NCI-H2029 (cell line): ENCODE measurements at regions not wholly inside any gene's neighbourhood (a gene's known extent, or its start where the extent isn't known, plus 50 kb on each side); places are given as distances from the start of the nearest gene placed in this dataset.
A peak's percentile ranks its signal among the peaks of the same experiment; 100 is the strongest.
"Not testable (repeated sequence)": the region's sequence is repeated elsewhere in the genome, so short reads cannot be mapped to it uniquely, and the experiment has no call there.

Experiments used
- DNase-seq: peaks from one replicate; lab custom pipeline; 2025; lab: John Stamatoyannopoulos, UW

DNA sequence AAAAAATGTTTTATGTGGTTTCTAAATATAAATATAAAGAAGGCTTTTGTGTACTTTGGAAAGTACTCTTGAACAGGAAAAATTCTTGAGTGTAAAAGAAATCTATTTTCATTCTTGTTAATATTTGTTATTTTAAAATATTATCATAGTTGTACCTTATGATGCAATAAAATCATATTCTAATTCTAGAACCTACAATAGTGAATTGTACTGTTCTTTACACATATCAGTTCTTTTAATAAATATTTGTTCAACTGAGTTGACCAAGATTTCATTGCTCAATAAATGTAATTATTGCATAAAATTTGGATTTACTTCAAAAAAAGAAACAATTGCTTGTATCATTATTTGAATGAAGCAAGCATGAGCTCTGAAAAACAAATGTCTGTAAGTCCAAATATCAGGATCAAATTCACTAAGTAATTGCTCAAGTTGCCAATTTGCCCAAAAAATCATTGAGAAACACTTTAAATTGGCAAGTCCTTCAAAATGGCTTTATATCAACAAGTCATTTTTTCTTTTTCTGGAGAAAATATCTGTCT, 191.6 kb upstream of the SLC16A7 start:
- no peak for DNase-seq

DNA sequence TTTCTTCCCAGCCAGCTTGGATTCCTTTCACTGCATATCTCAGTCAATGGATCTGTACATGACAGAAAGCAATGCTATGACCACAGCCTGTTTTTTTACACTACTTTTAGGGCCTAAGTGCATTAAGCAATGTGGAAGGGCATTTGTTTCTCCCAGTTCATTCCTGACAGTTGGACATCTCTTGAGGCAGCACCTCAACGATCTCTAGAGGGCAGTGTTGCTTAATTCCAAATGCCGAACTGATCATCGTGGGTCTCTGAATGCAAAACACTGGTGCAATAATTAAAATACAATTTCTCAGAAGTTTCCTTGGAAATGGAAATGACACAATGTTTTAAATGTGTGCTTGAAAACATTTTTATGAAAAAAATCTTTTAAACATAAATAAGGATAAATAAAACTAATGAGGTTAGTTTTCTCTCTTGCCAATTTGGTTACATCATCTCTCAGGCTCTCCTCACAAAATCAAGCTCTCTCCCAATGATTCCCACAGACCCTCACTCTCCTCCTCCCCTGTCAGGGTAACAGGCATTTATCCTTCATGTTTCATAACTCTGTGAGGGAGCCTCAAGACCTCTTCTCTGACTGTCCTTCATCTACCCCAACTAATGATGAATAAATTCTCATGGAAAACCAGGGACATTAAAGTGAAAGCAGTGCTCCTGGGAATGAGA, 192.4 kb upstream of the SLC16A7 start:
- peak; percentile 45 for DNase-seq

DNA sequence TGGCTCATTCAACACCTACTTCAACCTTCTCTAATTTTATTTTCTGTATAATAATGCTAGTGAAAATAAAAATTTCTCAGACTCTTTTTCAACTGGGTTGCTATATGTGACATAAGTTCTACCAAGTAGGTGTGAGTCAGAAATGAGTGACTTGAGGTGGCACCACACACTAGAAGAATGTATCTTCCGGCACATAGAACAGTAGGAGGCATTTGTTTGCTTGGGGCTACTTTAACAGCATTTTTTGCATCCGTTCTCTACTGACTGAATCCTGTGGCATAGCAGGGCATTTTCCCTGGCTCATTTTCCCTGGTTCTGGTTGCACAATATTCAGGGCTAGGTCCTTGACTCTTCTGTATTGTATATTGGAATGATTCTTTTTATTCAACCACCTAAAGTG, 194.0 kb upstream of the SLC16A7 start:
- no peak for DNase-seq

DNA sequence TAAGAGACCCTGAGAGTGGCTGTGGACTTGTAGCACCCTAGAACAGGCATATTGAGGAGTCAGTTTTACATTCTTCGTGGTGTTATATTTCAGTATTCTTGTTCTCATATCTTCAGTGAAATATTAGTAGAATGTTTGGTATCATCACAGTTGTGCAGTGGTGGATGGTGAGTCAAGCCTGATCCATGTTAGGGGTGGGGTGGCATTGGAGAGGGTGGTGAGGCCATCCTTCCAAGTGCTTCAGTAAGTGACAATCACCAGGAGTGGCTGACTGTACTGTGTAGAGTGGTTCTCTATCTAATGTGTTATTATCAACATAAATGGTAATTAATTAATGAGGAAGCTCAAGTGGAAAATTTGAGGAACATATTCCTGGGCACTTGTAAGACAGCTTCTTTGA, 197.7 kb upstream of the SLC16A7 start:
- no peak for DNase-seq

DNA sequence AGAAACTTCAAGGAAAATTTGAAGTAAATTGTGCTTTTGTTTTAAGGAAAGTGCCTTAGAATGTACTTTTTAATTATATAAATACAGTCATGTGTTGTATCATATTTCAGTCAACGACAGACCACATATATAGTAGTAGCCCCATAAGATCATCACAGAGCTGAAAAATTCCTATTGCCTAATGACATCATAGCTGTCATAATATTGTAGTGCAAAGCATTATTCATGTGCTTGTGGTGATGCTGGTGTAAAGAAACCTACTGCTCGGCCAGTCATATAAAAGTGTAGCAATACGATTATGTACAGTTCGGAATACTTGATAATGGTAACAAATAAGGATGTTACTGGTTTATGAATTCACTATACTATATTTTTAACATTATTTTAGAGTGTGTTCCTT, 198.9 kb upstream of the SLC16A7 start:
- DNase-seq, result no peak

DNA sequence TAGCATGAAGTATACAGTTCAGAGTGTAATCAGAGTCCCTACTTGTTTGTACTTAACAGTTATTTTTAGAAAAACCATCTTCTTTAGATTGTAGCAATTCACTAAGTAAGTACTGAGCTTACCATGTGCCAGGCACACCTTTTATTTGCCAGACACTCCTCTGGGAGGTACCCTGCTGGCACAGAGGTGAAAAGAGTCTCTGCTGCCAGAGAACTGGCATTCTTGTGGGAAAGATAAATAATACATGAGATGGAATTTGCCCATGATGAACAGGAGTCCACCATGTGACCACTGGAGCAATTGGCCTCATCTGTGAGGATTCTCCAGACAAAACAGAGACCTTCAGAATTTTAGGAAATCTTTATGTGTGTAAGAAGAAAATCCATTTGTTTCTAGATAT, 199.3 kb upstream of the SLC16A7 start:
- peak; percentile 9 for DNase-seq

DNA sequence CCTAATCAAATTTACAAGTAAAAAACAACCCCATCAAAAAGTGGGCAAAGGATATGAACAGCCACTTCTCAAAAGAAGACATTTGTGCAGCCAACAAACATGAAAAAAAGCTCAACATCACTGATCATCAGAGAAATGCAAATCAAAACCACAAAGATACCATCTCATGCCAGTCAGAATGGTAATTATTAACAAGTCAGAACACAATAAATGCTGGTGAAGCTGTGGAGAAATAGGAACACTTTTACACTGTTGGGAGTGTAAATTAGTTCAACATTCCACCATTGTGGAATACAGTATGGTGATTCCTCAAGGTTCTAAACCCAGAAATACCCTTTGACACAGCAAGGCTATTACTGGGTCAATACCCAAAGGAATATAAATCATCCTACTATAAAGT, 200.5 kb upstream of the SLC16A7 start:
- not testable (repeated sequence) for DNase-seq

DNA sequence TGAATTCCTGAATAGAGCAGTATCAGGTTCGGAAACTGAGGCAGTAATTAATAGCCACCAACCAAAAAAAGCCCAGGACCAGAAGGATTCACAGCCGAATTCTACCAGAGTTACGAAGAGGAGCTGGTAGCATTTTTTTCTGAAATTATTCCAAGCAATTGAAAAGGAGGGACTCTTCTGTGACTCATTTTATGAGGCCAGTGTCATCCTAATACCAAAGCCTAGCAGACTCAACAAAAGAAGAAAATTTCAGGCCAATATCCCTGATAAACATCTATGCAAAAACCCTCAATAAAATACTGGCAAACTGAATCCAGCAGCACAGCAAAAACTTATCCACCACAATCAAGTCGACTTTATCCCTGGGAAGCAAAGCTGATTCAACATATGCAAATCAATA, 202.3 kb upstream of the SLC16A7 start:
- no peak for DNase-seq

DNA sequence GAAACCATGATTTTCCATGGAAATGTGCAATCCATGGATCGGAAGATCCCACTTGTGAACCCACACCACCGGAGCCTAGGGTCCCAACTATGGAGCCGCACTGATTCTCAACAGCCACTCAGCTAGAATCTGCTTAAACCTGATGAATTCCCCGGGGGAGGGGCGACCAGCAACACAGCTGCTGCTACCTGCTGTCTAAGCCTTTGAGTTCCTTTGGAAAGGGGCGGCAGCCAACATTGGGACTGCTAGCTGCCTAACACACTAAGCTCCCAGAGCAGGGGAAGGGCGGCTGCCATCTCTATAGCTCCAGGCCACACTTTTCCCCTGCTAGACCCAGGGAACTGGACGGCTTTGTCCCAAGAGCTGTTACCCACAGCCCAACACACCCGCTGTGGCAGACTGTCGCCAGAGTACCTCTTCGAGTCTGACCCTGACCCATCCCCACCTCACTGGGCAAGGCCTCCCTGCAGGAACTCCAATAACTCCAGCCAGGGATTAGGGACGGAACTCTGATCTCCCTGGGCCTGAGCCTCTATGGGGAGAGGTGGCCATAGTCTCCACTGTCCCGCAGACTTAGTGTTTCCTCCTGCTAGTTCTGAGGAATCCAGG, 205.8 kb upstream of the SLC16A7 start:
- DNase-seq, result no peak

DNA sequence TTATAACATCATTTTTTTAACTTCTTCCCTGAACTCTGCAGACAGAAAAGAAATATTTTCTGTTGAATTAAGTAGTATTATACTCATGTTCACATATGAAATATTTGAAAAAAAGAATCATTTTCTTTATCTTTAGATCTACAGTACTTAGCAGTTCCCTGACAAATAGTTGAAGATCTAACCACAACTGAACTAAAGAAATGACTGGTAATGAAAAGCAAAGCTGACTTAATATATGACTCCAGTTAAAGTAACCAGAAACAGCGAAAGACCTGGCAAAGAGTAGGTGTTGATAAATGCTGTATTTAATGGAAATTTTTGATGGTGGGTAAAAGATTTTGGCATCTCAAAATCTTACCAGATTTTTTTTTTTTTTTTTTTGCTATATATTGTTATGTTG, 207.1 kb upstream of the SLC16A7 start:
- DNase-seq, result no peak

DNA sequence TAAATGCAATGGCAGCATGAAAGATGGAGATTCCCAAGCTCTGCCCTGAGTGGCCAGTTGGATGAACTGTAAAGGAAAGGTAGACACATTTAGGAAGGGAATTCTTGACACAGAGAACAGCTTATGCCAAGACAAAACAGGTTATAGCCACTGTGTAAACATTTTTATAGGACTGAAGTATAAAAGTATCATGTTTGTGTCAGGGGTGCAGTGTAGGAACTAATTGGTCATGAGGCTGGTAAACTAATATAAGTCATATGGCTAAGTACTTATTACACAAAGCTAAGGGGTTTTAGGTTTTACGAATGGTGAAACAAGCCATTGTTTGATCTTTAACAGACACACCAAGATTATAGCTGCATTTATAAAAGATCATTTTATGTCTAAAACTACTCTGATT, 207.7 kb upstream of the SLC16A7 start:
- peak; percentile 38 for DNase-seq

DNA sequence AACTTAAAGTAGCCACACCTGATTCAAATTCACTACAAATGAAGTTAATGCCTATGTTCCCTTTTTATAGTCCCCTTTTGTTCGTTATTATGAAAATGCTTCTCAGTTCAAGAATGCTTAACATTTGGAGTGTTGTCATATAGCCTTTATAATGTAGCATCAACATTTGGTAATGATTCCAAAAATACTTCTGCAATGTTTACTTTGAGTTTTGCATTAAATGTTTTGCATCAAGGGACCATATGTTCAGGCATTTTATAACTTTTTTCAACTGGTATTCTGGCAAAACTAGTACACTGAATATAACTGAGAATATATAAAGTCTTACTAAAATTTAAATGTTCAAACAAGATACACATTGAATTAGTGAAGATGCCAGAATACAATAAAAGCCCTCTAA, 209.6 kb upstream of the SLC16A7 start:
- DNase-seq, result no peak

DNA sequence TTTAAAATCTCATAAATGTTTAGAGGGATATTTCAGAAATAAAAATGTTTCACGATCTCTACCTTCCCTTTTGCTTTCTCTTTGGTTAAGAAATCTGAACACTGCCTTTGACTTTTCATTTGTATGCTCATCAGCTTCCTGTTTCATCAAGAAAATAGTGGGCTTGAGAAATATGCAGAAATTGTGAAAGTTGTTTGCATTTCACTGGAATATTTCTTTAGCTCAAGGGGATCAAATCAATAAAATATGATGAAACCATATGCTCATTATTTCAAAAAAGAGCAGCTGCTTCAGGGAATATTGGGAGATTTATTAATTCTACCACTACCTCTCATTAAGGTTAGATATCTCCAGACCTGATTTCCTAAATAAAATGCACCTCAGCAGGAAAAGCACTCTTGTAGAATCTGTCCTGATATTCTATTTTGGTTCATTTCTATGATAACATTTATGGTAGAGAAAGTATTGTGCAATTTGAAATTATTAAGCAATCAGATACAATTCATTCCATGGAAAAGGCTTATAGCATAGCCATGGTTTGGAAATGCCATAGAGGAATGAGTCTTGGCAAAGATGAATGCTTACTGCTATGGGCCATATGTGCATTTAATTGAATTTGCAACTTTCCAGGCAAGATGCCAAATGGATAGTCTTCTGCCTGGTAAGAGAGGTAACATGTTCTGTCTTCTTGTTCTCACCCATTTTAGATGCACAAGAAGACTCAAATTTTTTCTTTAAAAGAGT, 212.6 kb upstream of the SLC16A7 start:
- no peak for DNase-seq

DNA sequence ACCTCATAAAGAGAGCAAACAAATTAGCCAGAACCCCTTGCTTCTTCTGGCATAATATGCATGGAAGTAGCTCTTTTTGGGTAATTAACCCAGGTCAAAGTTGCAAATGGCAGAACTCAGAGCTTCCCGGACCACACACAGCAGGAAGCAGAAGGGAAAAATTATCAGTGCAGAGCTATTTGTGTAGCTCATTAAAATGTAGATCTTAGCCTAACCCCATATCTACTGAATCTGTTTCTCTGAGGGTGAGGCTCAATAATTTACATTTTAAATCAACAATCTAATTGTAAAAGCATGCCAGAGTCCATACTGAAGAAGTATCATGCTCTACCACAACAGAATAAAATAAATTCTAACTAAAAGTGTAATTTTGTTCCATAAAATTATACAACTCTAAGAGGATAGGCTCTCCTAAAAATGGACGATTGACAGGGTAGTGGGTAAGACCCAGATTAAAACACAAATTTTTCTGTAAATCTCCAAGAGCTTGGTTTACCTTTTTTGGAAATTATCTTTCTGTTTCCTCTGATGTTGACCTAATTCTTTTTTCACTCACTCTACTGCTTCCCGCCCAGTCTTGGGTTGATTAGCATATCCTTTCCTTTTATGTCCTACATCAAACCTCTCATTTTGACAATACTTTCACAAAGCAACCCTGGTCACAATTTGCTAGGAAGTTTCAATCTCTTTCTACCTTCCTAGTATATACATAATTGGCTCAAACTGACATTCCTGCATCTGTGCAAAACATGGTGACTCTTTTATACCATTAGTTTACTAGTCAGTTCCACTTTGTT, 213.3 kb upstream of the SLC16A7 start:
- no peak for DNase-seq

DNA sequence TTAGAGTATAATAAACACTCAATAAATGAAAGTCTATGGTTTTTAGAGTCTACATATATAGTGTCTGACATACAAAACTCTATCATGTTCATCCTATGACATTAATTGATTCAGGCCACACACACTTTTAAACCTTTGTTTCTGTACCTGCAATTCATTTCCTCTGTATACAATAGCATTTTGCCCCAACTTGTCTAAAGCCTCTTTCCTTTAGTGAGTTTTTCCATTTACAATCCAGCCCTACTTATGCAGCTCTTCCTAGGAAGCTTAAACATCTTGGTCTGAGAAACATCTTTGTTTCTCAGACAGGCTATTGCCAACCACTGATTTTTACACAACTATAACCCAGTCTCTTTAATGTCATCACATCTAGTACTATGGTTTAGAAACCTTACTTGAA, 214.7 kb upstream of the SLC16A7 start:
- no peak for DNase-seq

DNA sequence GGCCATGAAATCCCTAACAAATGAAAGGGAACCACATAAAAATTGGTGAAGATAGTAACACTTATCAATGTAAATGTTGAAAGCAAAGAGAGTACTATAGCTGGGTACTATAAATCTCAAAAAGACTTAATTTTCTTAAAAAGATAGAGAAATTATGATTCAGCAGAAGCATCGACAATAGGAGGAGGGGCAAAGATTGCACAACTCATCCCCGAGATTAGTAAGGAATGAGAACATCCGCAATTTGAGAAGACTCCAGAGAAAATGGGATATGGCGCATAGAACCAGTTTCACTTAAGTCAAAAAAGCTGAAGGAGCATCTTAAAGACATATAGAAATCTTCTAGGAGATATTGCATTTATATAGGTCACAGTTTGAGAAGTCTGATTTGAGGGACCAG, 220.2 kb upstream of the SLC16A7 start:
- DNase-seq, result no peak

DNA sequence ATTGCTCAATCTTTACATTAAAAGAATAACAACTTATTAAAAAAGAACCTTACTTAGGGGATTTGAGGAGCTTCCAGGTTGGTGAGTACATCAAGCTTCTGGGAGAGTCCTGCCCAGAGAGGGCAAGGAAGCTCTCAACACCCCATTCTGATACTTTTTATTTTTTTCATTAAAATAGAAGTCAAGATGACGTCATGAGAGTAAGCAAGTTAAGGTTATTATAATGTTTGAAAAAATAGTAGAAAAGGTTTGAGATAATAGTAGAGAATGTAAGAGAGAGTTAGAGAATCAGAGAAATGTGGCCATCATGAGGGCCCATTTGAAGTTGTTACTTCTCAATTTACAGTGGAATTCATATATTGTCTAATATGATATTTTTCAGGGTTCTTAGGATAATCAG, 221.0 kb upstream of the SLC16A7 start:
- no peak for DNase-seq

DNA sequence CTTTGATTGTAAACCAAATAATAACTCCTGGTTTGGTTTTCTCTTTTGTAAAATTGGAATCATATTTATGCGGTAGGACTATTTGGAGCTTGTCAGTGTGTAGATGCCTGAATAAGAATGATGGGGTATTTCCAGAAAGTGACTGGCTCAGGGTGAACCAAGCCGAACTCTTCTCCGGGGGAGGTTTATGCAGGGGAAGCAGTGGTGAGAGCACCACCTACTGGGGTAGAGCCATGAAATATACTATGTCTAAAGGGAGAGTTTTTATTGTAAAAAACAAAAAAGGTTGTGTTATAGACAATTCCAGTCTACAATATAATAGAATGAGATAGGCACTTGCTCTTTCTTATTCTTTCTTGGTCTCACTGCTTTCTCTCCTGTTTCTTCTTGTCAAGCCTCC, 222.9 kb upstream of the SLC16A7 start:
- DNase-seq, result no peak

DNA sequence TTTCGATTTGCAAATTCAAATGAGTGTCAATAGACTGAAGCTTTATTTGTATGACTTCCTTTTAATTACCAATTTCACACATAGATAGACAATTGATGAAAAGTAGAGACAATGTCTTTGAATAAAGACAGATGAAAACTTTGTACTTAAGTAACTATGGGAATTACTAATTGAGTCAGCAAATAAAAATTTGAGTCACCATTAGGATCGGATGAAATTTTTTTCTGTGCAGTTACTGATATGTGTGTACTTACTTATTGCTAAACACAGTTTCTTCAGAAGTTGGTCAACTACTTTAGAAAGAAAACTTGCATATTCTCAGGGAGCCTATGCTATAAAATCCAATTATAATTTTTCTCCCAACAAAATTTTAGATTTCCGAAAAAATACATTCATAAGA, 224.9 kb upstream of the SLC16A7 start:
- no peak for DNase-seq

DNA sequence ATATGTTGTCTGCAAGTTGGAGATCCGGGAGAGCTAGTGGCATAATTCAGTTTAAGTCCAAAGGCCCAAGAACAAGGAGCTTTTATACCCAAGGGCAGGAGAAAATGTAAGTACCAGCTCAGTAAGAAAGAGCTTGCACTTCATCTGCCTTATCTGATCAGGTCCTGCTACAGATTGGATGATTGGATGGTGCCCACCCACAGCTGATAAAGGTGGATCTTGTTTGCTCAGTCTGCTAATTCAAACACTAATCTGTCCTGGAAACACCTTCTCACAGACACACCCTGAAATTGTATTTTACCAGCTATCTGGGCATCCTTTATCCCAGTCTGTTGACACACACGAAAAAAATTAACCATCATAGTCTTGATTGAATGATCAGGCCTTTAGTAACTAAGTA, 230.7 kb upstream of the SLC16A7 start:
- DNase-seq, result no peak

DNA sequence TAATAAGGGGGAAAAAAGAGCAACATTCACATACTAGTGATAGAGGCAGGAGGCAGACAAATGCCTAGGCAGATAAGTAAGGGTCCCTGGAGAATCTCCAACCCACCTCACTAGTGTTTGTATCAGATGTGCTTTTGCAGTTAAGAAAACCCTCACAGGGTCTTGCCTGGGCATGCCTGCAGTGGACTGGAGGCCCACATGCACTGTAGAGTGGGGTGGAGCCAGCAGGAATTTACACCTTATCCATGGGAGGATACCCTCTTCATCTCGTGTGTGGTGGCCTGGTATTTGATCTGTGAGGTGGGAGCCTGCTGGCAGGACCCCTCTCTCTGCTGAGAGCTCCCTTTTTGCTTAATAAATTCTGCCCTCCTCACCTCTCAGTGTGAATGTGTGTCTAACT, 238.0 kb upstream of the SLC16A7 start:
- no peak for DNase-seq

DNA sequence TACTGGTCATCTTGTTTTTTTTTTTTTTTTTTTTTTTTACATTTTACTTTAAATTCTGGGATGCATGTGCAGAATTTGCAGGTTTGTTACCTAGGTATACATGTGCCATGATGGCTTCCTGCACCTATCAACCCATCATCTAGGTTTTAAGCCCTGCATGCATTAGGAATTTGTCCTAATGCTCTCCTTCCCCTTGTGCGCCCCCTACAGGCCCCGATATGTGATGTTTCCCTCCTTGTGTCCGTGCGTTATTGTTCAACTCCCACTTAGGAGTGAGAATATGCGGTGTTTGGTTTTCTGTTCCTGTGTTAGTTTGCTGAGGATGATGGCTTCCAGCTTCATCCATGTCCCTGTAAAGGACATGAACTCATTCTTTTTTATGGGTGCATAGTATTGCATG, 249.6 kb upstream of the SLC16A7 start:
- not testable (repeated sequence) for DNase-seq
